Loucy (cell line): ENCODE measurements at regions not wholly inside any gene's neighbourhood (a gene's known extent, or its start where the extent isn't known, plus 50 kb on each side); places are given as distances from the start of the nearest gene placed in this dataset.

Experiments
- H2AFZ ChIP-seq: fragments of 200-600 bp; sonication (generic); 2 replicates; pipeline ENCODE4 v1.6.0; 2016; ENCODE audit warnings: antibody characterized with exemption, mild to moderate bottlenecking, low read length, moderate library complexity
- H3F3A ChIP-seq: fragments of 200-600 bp; 2 replicates; pipeline ENCODE4 v1.6.0; 2016; ENCODE audit warnings: antibody characterized with exemption, low read depth, mild to moderate bottlenecking
- H3K27me3 ChIP-seq: fragments of 200-600 bp; sonication (generic); 2 replicates; pipeline ENCODE4 v1.6.1; 2014; ENCODE audit warnings: low read length, mild to moderate bottlenecking; ENCODE audit not compliant: insufficient read depth, poor library complexity, severe bottlenecking
- H3K36me3 ChIP-seq: fragments of 200-600 bp; sonication (generic); 2 replicates; pipeline ENCODE4 v1.6.1; 2016; ENCODE audit warnings: low read length; ENCODE audit not compliant: insufficient read depth
- H3K4me1 ChIP-seq: fragments of 200-600 bp; sonication (generic); 2 replicates; pipeline ENCODE4 v1.5.1; 2014; ENCODE audit warnings: low read length, mild to moderate bottlenecking; ENCODE audit not compliant: insufficient read depth, poor library complexity, severe bottlenecking
- H3K4me2 ChIP-seq: fragments of 200-600 bp; sonication (generic); 2 replicates; pipeline ENCODE4 v1.6.0; 2014; ENCODE audit warnings: antibody characterized with exemption, low read length, low read depth, mild to moderate bottlenecking; ENCODE audit not compliant: poor library complexity, severe bottlenecking
- H3K4me3 ChIP-seq: fragments of 200-600 bp; sonication (generic); 2 replicates; pipeline ENCODE4 v1.5.1; 2014; ENCODE audit warnings: low read length, mild to moderate bottlenecking, mixed read lengths; ENCODE audit not compliant: poor library complexity, severe bottlenecking
- H3K79me2 ChIP-seq: fragments of 200-600 bp; sonication (generic); 2 replicates; pipeline ENCODE4 v1.6.1; 2014; ENCODE audit warnings: low read length; ENCODE audit not compliant: insufficient read depth
- H3K9ac ChIP-seq: fragments of 200-600 bp; sonication (generic); 2 replicates; pipeline ENCODE4 v1.6.0; 2014; ENCODE audit warnings: mild to moderate bottlenecking, low read depth, low read length, moderate library complexity; ENCODE audit not compliant: poor library complexity, severe bottlenecking
- H3K9me2 ChIP-seq: fragments of 200-600 bp; sonication (generic); replicated peaks from 2 replicates; pipeline ENCODE4 v1.6.1; 2016; ENCODE audit warnings: low read depth, low read length, mixed read lengths
- H3K9me3 ChIP-seq: fragments of 200-600 bp; sonication (generic); 2 replicates; pipeline ENCODE4 v1.6.1; 2014; ENCODE audit warnings: mild to moderate bottlenecking, antibody characterized with exemption, low read length, low read depth; ENCODE audit not compliant: insufficient read depth
- H4K20me1 ChIP-seq: fragments of 200-600 bp; sonication (generic); 2 replicates; pipeline ENCODE4 v1.6.0; 2014; ENCODE audit warnings: antibody characterized with exemption, low read length, mild to moderate bottlenecking; ENCODE audit not compliant: insufficient read depth, poor library complexity, severe bottlenecking
- CTCF ChIP-seq: fragments of 200-600 bp; sonication (generic); conservative IDR thresholded peaks from 2 replicates; pipeline ENCODE4 v1.5.1; 2014; ENCODE audit warnings: mild to moderate bottlenecking, antibody characterized with exemption, low read length
- EZH2phosphoT487 ChIP-seq: fragments of 200-600 bp; IDR thresholded peaks from 2 replicates; pipeline ENCODE4 v1.6.1; 2018; ENCODE audit warnings: antibody characterized with exemption, mild to moderate bottlenecking, moderate library complexity, borderline replicate concordance

- H2AFZ ChIP-seq, result no peak overlapping the region
- H3K9me2 ChIP-seq, result no peaks in the 10 kb centered on the region
- no peaks in the 10 kb centered on the region for H3K4me1 ChIP-seq
- no peaks in the 10 kb centered on the region for H3K36me3 ChIP-seq
- no peaks in the 10 kb centered on the region for H4K20me1 ChIP-seq
- peaks cover 4% of the 10 kb centered on the region; the same call in 1 of the 2 replicates for H3K9me3 ChIP-seq
- no peaks in the 10 kb centered on the region for H3K79me2 ChIP-seq
- no peak overlapping the region for H3K4me2 ChIP-seq
- no peak for TF ChIP-seq EZH2phosphoT487
- TF ChIP-seq CTCF, result no peak
- no peaks in the 10 kb centered on the region for H3K27me3 ChIP-seq
- H3K4me3 ChIP-seq, result no peak overlapping the region
- H3K9ac ChIP-seq, result no peak overlapping the region
- no peaks in the 10 kb centered on the region for H3F3A ChIP-seq
Observed at GRCh38 chr17:14864127-14864526, 401.0 kb downstream of the PMP22 start.

- no peaks in the 10 kb centered on the region for H3K27me3 ChIP-seq
Observed at GRCh38 chr17:14859542-14859941, 405.6 kb downstream of the PMP22 start.

GRCh38 chr17:14856176-14856575 lies 408.9 kb downstream of the PMP22 start:
- Histone ChIP-seq H3K4me2 (no peak overlapping the region), H3F3A (no peaks in the 10 kb centered on the region)

More at GRCh38 chr17:14859542-14859941, 405.6 kb downstream of the PMP22 start:
- no peaks in the 10 kb centered on the region for H3K4me1 ChIP-seq
- TF ChIP-seq EZH2phosphoT487, result no peak
- H3F3A ChIP-seq, result no peaks in the 10 kb centered on the region
- H4K20me1 ChIP-seq, result no peaks in the 10 kb centered on the region
- H3K4me3 ChIP-seq, result no peak overlapping the region
- H3K9me3 ChIP-seq, result 0 out of 2 replicates have a peak, but pooled peaks cover 4% of the 10 kb centered on the region
- no peaks in the 10 kb centered on the region for H3K36me3 ChIP-seq
- H3K9ac ChIP-seq, result no peak overlapping the region
- no peak overlapping the region for H2AFZ ChIP-seq
- no peaks in the 10 kb centered on the region for H3K9me2 ChIP-seq
- no peaks in the 10 kb centered on the region for H3K79me2 ChIP-seq
- no peak overlapping the region for H3K4me2 ChIP-seq

More at GRCh38 chr17:14856176-14856575, 408.9 kb downstream of the PMP22 start:
- H3K36me3 ChIP-seq, result no peaks in the 10 kb centered on the region
- H3K9me2 ChIP-seq, result no peaks in the 10 kb centered on the region
- no peak for TF ChIP-seq EZH2phosphoT487
- no peak for TF ChIP-seq CTCF
- no peak overlapping the region for H3K4me3 ChIP-seq
- H3K79me2 ChIP-seq, result no peaks in the 10 kb centered on the region
- H3K9me3 ChIP-seq, result no peaks in the 10 kb centered on the region
- H4K20me1 ChIP-seq, result no peaks in the 10 kb centered on the region
- H3K27me3 ChIP-seq, result no peaks in the 10 kb centered on the region
- no peak overlapping the region for H3K9ac ChIP-seq
- no peak overlapping the region for H2AFZ ChIP-seq
- H3K4me1 ChIP-seq, result no peaks in the 10 kb centered on the region
